HT1080 (cell line): ENCODE measurements at regions not wholly inside any gene's neighbourhood (a gene's known extent, or its start where the extent isn't known, plus 50 kb on each side); places are given as distances from the start of the nearest gene placed in this dataset.
"Not testable (repeated sequence)": the region's sequence is repeated elsewhere in the genome, so short reads cannot be mapped to it uniquely, and the experiment has no call there.

Source experiments
- DNase-seq: peaks from one replicate; pipeline ENCODE4 v3.0.0-alpha.2; 2015; ENCODE audit warnings: low read depth

DNA sequence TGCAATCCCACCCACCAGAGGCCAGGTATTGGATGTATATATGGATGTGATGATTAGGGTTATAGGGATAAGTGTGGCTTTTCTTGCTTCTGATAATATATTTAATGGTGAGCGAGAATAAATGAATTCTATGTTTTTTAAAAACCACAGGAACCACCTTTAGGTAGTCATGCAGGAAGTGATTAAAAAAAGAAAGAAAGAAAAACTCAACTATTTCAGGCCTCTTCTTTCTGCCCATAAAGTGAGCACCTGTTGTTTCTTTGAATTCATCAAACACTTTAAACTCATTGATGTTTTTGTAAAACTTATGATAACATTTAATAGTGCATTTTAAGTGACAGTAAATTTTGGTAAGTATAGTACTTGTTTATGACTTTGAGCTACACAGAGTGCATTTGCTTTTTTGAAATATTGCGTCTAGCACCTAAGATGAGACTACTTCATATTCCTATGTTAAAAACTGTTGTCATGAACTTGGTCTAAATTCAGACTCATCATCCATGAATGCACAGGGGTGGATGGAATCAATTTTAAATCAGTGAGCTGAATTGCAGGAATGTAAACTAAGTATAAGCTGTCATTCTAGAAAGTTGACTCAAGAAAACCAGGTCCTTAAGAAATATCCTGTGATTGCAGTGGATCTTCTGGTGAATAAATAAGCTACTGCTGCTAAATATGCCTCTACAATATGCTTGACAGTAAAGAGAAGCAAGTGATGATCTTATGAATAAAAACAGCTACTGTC lies 764.4 kb upstream of the NECTIN3 start:
- DNase-seq = no peak

DNA sequence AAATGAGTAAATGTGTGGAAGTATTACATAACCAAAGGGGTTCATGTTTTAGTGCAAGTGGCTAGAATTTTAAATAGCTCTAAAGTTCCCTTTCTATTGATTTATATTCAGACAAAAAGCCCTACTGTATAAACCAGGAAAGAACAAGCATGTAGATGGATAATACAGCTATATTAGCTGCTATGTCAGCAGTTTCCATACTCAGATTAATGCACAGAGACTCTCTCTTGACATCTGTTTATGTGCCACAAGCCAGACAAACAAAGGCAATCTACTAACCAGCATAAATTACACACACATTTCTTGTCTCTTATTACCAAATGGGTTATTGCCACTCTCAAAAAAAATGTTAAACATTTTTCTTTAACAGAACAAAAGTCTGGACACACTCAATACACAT lies 760.1 kb upstream of the NECTIN3 start:
- DNase-seq = no peak

DNA sequence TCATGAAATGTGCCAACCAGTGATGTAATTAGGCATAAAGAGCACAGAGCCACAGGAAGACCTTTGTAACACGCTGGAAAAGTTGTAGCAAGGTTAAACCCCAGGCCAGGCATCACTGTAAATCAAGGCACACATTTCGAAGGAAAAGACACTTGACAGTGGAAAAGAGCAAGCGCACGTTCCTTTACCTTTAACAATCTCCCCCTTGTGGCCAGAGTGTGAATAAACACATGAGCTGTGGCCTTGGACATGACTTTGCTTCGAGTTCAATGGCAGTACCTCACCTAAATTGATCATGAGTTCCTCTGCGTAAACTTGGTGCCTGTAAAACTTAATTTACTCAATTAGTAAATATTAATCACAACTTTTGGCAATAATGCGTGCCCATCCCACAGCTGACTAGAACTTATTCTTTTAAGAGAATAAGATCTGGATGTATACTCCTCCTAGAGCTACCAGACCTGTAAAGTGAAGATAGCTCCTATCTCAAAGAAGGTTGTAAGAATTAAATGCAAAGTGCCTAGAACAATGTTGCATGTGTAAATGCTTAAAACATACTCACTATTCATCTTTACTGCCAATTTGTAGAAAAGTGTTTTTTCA lies 757.0 kb upstream of the NECTIN3 start:
- peak; percentile 52 for DNase-seq

DNA sequence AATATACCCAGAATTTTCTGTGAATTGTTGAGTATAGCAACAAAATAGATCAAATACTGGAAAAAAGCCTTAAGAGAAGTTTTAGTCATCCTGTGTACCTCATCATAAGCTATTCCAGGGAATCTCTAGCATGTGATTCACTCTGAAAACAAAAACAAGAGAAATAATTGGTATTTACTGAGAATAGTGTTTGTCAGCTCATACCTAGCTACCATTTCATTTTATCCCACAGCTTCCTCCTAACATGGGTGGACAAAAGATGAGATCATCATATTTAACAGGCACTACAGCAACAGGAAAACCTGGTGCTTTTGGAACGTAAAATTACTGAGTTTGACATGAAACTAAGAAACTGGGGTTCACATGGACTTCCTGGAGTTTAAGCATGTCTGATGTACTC lies 753.5 kb upstream of the NECTIN3 start:
- DNase-seq = no peak

DNA sequence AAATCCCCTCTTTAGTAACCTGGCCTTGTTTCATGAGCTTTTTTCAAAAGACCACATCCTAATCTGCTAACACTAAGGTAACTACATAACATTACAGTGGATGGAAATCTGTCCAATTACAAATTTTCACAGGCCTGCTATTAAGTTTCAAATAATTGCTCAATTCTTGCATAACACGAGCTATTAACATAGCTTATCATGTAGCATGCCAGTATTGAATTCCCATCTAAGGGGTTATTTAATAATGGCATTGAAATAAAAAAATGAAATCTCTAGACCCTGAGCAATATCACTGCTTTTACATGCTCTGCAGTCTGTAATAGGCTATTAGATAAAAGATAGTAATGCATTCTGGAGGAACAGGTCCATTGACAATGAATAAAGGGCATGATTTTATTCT lies 748.3 kb upstream of the NECTIN3 start:
- DNase-seq = no peak

DNA sequence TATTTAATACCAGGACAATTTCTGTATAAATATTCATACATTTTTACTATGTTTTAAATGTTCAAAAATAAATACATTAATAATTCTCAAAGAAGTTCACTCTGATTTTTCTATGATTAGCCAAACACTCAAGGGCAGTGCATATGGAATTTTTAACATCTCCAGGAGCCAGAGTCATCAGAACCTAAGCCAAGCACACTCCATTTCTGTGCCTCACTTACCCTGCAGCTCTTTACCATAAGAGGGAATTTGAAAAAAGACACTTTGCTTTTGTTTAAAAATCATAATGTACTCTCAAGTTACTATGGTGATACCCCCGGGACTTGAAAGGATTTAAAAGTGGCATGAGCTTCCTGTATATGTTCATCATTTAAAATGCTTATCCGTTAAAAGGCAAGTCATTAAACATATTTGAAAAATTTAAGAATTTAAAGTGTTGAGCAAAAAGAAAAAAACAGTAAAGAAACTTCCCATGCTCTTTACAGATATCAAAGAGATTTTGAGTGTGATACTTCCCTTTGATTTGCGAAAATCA lies 747.4 kb upstream of the NECTIN3 start:
- DNase-seq = no peak

DNA sequence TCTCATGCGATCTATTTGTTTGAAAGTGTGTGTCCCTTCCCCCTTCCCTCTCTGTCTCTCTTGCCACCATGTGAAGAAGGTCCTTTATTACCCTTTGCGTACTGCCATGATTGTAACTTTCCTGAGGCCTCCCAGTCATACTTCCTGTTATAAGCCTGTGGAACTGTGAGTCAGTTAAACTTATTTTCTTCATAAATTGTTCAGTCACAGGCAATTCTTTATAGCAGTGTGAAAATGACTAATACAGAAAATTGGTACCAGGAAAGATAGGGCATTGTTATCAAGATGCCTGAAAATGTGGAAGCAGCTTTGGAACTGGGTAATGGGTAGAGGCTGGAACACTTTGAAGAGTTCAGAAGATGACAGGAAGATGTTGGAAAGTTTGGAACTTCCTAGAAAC lies 743.7 kb upstream of the NECTIN3 start:
- peak; percentile 66 for DNase-seq

DNA sequence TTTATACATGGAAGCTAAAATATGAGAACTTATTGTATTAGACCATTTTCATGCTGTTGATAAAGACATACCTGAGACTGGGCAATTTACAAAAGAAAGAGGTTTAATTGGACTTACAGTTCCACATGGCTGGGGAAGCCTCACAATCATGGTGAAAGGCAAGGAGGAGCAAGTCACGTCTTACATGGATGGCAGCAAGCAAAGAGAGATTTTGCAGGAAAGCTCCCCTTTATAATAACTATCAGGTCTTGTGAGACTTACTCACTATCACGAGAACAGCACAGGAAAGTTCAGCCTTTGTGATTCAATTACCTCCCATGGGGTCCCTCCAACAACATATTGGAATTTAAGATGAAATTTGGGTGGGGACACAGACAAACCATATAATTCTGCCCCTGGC lies 740.1 kb upstream of the NECTIN3 start:
- DNase-seq = not testable (repeated sequence)

DNA sequence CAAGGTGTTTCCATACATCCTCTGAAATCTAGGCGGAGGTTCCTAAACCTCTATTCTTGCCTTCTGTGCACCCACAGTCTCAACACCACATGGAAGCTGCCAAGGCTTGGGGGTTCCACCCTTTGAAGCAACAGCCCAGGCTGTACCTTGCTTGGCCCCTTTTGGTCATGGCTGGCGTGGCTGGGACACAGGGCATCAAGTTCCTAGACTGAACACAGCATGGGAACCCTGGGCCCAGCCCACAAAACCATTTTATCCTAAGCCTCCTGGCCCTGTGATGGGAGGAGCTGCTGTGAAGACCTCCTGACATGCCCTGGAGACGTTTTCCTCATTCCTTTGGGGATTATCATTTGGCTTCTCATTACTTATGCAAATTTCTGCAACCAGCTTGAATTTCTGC lies 739.0 kb upstream of the NECTIN3 start:
- DNase-seq = no peak

DNA sequence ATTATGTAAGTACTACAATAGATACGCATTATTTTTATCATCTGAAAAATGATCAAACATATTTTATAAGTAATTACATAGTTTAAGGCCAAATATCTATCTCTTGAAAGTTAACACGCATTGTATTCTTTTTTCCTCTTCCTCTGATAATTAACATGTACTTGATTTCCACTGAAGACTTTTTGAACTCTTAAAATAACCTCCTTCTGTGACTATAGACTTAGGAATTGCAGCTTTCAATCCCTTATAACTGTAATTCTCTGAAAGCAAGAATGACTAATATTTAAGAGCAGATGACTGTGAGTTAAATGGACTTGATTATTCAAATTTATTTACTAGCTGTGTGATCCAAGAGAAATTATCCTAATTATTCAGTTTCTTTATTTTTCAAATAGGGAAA lies 730.6 kb upstream of the NECTIN3 start:
- DNase-seq = peak; percentile 26

DNA sequence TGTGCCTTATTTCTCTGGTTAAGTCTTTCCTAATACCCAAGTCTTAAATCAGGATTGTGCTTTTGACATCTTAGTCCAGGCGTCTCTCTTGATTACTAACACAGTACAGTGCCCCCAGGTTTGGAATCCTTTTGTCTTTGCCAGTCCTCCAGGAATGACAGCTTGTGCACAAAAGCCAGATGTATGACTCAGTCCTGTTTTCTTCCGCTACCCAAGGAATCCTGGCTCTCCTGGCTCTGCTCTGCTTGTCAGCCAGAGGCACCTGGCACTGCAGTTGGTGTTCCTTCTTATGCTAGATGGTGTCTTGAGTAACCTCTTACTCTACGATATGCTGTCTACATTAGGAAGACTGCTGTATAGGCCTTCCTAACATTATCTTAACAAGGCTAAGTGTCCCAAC lies 728.2 kb upstream of the NECTIN3 start:
- DNase-seq = peak; percentile 68

DNA sequence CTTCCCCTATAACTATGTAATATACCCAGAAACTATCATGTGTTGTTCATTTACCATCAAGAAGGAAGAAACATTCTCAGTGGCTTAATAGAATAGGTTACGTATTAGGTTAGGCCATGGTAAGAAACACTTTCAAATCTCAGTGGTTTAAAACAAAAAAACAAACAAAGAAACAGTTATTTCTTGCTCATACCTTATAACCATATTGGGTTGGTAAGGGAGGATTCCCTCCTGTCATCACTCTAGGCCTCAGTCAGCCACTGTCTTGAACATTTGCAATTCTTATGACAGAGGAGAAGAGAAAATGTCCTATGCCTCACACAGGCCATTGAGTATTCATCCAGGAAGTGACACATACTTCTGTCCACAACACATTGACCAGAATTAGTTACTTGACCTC lies 727.7 kb upstream of the NECTIN3 start:
- peak; percentile 74 for DNase-seq

DNA sequence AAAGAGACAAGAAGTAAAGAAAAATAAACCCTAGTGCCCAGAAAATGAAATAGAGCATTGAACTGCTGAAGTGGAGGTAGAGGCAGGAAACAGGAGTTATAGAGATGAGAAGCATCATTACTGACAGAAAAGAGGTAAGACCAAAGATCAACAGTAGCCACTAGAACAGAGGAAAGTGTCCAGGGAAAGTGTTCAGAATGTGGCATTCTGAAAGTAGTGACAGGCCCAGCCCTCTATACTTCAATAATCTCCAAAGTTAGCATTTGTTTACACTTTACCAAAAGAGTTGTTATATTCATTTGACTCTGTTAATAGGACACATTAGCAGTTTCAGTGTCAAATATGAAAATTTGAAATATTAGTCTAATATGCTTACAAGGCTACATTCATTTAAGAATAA lies 727.1 kb upstream of the NECTIN3 start:
- DNase-seq = no peak

DNA sequence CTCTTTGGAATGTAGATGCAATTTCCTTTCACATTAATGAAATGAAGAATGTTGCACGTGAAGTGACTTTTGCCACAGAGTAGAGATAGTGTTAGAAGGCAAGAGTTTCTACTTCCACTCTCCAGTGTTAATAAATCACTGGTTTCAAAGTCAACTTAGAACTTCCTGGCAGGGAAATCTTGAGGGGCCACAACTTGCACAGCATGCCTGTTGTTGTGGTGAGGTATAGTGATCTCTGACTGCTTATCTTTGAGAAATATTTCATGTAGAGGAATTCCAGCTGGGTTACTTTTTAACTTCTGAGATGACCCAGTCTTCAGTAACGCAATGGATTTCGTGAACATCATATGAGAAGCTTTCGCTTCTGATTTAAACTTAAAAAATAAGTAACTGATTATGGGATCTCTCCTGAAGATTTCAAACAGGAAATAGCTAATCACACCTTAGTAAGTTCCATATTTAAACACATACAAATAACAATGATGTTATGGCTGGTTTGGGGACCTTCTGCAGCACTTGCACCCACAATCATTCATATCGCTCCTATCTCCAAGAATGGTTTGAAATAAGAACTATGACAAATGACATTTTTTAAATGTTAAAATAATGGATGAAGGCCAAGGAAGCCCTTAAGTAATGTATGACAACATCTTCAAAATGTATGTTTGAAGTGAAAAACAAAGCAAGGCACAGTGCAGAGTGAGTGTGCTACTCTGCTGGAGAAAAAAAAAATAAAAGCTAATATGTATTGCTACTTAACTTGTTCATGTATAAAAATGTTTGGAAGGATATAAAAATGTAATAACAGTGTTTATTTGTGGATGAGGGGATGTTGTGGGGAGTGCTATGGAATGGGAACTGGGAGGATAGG lies 726.5 kb upstream of the NECTIN3 start:
- no peak for DNase-seq

DNA sequence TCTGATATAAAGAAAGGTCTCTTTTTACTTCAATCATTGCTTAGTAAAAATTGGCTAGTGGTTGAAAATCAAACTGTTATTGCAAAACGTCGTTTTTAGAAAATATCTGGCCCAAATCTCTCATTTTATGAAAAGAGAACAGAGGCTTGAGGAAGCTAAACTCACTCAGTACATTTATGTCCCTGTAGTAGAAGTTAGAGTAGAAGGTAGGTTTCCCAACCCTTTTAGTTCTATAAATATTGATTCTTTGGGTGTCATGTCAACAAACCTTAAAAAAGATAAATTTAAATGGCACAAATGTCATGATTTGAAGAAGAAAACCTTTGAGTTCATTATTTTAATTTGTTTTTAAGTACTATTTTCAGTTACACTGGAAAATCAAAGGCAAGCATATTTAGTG lies 722.3 kb upstream of the NECTIN3 start:
- no peak for DNase-seq

DNA sequence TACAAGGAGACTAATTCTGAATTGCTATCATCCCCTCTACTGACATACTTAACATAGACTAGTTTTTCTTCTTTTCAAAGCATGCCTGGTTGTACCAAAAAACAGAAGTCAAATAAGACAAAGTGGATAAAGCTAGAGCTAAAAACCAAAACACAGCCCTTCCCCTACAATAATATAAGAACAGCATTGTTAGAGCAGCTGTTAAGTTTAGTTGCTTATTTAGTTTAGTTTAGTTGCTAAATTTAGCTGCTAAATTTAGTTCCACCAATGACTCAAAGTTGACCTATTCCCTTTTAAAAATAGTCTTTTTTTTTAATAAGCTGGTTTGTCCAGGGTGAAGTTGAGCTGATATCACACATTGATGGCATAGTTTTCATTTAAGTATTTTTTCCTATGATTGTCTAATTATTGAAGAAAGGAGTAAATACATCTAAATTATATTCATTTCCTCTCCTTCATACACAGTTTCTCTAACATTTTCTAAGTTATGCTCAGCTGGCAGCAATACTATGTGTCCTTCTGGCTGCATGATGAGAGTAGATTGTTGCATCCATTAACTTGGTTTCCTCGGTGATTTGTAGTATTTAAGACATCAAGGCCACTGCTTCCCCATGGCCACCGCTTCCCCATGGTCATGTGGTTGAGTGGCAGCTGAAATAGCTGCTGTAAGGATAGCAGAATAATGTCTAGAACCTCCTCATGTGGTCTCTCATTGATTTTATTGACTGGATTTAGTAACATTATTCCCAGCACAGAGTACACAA lies 718.6 kb upstream of the NECTIN3 start:
- DNase-seq = no peak

DNA sequence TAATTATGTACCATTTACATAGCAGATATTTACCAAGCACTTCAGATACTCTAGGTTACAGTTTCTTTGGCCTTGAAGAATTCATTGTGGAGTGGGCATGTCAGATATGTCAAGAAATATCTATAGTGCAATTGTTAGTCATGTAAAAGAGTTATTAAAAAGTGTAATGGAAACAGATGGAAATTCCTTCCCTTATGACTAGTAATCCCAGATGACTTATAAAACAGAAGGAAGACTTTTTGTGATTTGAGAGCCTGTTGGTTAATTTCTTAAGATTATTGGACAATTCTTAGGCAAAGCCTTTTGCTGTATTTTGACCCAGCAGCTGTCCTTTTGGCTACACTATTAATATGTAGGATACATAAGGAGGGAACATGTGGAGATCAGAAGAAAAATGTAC lies 708.9 kb upstream of the NECTIN3 start:
- DNase-seq = no peak

DNA sequence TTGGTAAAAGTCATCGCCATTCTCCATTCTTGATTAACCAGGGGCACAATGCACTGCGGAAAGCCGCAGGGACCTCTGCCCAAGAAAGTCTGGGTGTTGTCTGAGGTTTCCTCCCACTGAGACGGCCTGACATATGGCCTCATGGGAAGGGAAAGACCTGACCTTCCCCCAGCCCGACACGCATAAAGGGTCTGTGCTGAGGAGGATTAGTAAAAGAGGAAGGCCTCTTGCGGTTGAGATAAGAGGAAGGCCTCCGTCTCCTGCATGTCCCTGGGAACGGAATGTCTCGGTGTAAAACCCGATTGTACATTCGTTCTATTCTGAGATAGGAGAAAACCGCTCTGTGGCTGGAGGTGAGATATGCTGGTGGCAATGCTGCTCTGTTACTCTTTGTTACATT lies 704.3 kb upstream of the NECTIN3 start:
- not testable (repeated sequence) for DNase-seq

DNA sequence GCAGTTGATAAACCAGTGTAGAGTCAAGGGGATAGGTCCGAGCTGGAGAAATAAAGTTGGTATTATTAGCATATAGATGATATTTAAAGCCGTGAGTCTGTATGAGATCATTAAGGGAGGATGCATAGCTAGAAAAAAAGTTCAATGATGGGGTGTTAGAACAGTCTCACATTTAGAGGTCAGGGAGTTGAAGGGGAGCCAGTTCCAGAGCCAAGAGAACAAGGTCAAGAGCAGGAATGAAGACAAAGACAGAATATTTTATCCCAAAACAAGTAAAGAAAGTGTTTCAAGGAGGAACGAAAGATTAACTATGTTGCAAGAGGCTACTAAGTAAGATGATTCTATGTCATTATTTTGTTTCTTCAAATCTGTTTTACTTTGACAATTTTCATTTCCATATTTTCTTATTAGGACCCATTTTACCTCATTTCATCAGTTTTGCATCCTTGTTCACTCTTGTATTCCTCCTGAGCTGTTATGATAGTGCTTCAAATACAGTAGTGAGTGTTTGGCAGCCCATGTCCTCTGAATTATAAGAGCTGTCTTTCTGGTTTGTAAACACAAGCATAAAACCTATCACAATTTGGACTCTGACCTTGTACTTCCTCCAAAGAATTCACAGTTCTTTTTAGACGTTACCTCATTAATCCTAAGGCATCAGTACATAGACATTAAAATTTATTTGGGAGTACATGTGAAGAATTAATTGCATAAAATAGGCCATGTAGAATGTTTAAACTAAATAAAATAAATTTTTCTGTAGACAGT lies 695.7 kb upstream of the NECTIN3 start:
- DNase-seq = no peak

DNA sequence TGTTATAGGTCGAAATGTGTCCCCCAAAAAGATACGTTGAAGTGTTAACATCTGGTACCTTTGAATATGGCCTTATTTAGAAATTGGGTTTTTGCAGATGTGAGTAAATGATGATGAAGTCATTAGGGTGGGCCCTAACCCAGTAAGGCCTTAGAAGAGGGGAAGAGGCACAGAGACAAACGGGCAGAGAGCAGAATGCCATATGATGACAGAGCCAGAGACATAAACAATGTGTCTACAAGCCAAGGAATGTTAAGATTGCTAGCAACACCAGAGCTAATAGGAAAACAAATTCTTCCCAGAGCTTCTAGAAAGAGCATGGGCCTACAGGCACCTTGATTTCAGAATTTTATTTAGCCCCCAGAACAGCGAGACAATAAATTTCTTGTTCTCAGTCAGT lies 693.1 kb upstream of the NECTIN3 start:
- DNase-seq = no peak

DNA sequence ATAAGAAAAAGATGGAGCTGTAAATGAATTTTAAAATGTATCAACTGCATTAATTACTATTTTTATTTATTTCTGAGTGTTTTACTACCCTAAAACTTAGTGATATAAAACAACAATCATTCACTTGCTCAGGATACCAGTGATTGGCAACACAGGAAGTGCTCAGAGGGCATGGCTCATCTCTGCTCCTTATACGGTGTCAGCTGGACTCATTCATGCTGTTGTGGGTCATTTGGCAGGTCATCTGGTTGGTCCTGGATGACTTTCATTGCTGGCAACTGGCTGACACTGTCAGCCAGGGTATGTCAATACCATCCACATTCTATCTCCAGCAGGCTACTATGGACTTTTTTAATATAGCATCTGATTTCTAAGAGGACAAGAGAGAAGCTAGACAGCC lies 689.6 kb upstream of the NECTIN3 start:
- DNase-seq = peak; percentile 23
